GM12878 (cell line): ENCODE measurements at regions not wholly inside any gene's neighbourhood (a gene's known extent, or its start where the extent isn't known, plus 50 kb on each side); places are given as distances from the start of the nearest gene placed in this dataset.

Experiments used
- ATAC-seq: fragments of 200-7000 bp; cut with Tn5 transposase; 3 replicates; pipeline ENCODE4 v1.9.1; 2020; ENCODE audit warnings: mild to moderate bottlenecking, moderate library complexity
- BruUV-seq: library from RNA; stranded (reverse); fragments of 400-500 nt; replicated peaks from 2 replicates; lab custom pipeline; 2021; lab: Mats Ljungman, UMichigan
- CTCF ChIA-PET: fragments of 300-600 bp; sonication (Branson Sonifier 250); formaldehyde crosslinking; extraction: SDS; loops from one replicate; lab custom pipeline; 2021; ENCODE audit warnings: inconsistent platforms; lab: Yijun Ruan, JAX
- POLR2A ChIA-PET: fragments of 350-600 bp; formaldehyde crosslinking; extraction: SDS; loops from one replicate; lab custom pipeline; 2021; ENCODE audit warnings: inconsistent platforms; lab: Charles Lee
- RAD21 ChIA-PET: fragments of 300-600 bp; sonication (Branson Sonifier 250); formaldehyde crosslinking; loops from one replicate; lab custom pipeline; 2023; ENCODE audit warnings: antibody characterized with exemption; ENCODE audit not compliant: unreplicated experiment; lab: Charles Lee
- SMC1A ChIA-PET: fragments of 300-600 bp; sonication (Branson Sonifier 250); formaldehyde crosslinking; loops from one replicate; lab custom pipeline; 2023; ENCODE audit not compliant: unreplicated experiment, uncharacterized antibody; lab: Charles Lee
- DNase-seq: peaks from one replicate; pipeline ENCODE4 v3.0.0-alpha.2; 2011; ENCODE audit warnings: low read depth, low spot score
- FAIRE-seq: peaks from 3 replicates; lab custom pipeline; 2011; peaks lifted over from hg19 to GRCh38; lab: Jason Lieb, UNC
- H2AFZ ChIP-seq: 2 replicates; pipeline ENCODE4 v1.6.0; 2011; ENCODE audit warnings: low read depth, low read length, control low read depth; ENCODE audit not compliant: control insufficient read depth
- H3K27ac ChIP-seq: 2 replicates; pipeline ENCODE4 v1.5.1; 2011; ENCODE audit warnings: control low read depth; ENCODE audit not compliant: control insufficient read depth, insufficient read depth
- H3K27me3 ChIP-seq, 2 experiments: replicated peaks in 1 of 2; 2 replicates each; pipeline versions ENCODE4 v1.6.0 to v1.6.1; 2011; ENCODE audit warnings: low read length in 1 of 2; ENCODE audit not compliant: control insufficient read depth in 2 of 2, insufficient read depth in 2 of 2
- H3K36me3 ChIP-seq, 2 experiments: 2 replicates each; pipeline ENCODE4 v1.5.1; 2011; ENCODE audit warnings: low read length in 1 of 2; ENCODE audit not compliant: control insufficient read depth in 2 of 2, insufficient read depth in 2 of 2
- H3K4me1 ChIP-seq: 2 replicates; pipeline ENCODE4 v1.6.1; 2011; ENCODE audit warnings: mild to moderate bottlenecking, low read length, moderate library complexity, mixed read lengths; ENCODE audit not compliant: control insufficient read depth, insufficient read depth
- H3K4me2 ChIP-seq: 2 replicates; pipeline ENCODE4 v1.6.0; 2011; ENCODE audit warnings: control low read depth; ENCODE audit not compliant: control insufficient read depth, insufficient read depth
- H3K4me3 ChIP-seq: fragments of 200-600 bp; sonication (generic); 2 replicates; pipeline ENCODE4 v1.5.1; 2016
- H3K79me2 ChIP-seq: 2 replicates; pipeline ENCODE4 v1.6.0; 2011; ENCODE audit warnings: low read length; ENCODE audit not compliant: control insufficient read depth, insufficient read depth
- H3K9ac ChIP-seq: 2 replicates; pipeline ENCODE4 v1.8.0; 2011; ENCODE audit warnings: low read length, control low read depth, mixed read lengths; ENCODE audit not compliant: control insufficient read depth, insufficient read depth
- H3K9me3 ChIP-seq: replicated peaks from 3 replicates; pipeline ENCODE4 v1.5.1; 2011; ENCODE audit warnings: mild to moderate bottlenecking, low read length; ENCODE audit not compliant: control insufficient read depth, insufficient read depth
- H4K20me1 ChIP-seq: 2 replicates; pipeline ENCODE4 v1.6.0; 2011; ENCODE audit not compliant: control insufficient read depth, insufficient read depth
- CHD2 ChIP-seq: IDR thresholded peaks from 2 replicates; pipeline ENCODE4 v1.6.1; 2011; ENCODE audit warnings: low read depth, low read length, improper control_type of control experiment, borderline replicate concordance
- E4F1 ChIP-seq: fragments of 450-650 bp; IDR thresholded peaks from 2 replicates; pipeline ENCODE4 v1.6.1; 2018; ENCODE audit warnings: borderline replicate concordance, mild to moderate bottlenecking; ENCODE audit not compliant: partially characterized antibody
- ETV6 ChIP-seq, 2 experiments: fragments of 450-650 bp in 1 of 2; IDR thresholded peaks in 1 of 2; conservative IDR thresholded peaks in 1 of 2; 2 replicates each; pipeline ENCODE4 v1.6.1; 2014; ENCODE audit warnings: antibody characterized with exemption in 1 of 2, borderline replicate concordance in 1 of 2, low read depth in 1 of 2, mild to moderate bottlenecking in 1 of 2, moderate library complexity in 1 of 2
- IRF3 ChIP-seq: fragments of 450-650 bp; IDR thresholded peaks from 2 replicates; pipeline ENCODE4 v1.6.1; 2014; ENCODE audit warnings: mild to moderate bottlenecking
- NFYB ChIP-seq: IDR thresholded peaks from 2 replicates; pipeline ENCODE4 v1.6.1; 2011; ENCODE audit warnings: low read depth, mild to moderate bottlenecking, low read length, improper control_type of control experiment, moderate library complexity; ENCODE audit not compliant: insufficient read depth
- PBX3 ChIP-seq: IDR thresholded peaks from 2 replicates; pipeline ENCODE4 v1.6.1; 2011; ENCODE audit warnings: mild to moderate bottlenecking, low read depth, low read length, moderate library complexity; ENCODE audit not compliant: insufficient replicate concordance
- ZBTB33 ChIP-seq: fragments of 450-650 bp; IDR thresholded peaks from 2 replicates; pipeline ENCODE4 v1.6.1; 2017; ENCODE audit warnings: mild to moderate bottlenecking
- ZNF207 ChIP-seq: fragments of 450-650 bp; IDR thresholded peaks from 2 replicates; pipeline ENCODE4 v1.6.1; 2014; ENCODE audit warnings: antibody characterized with exemption, mild to moderate bottlenecking, borderline replicate concordance
- ZNF217 ChIP-seq: fragments of 450-650 bp; IDR thresholded peaks from 2 replicates; pipeline ENCODE4 v1.6.1; 2017; ENCODE audit warnings: antibody characterized with exemption, mild to moderate bottlenecking
- WGBS: methylation state at CpG from one replicate; pipeline ENCODE4 v1.1.6; 2016; ENCODE audit warnings: low lambda C conversion rate; ENCODE audit not compliant: insufficient replicate concordance, insufficient coverage; ENCODE audit errors: missing lambda C conversion rate; 5-methylcytosine and 5-hydroxymethylcytosine counted together
- in situ Hi-C: fragments of 300-500 bp; cut with MboI; formaldehyde crosslinking; loops from 9 replicates; pipeline ENCODE4 v1.14.3; 2018; ENCODE audit warnings: mixed read lengths
- intact Hi-C: fragments of 100-400 bp; cut with micrococcal nuclease; formaldehyde crosslinking; loops from one replicate; pipeline ENCODE4 v1.14.2; 2022; ENCODE audit not compliant: unreplicated experiment

- Histone ChIP-seq H3K27ac (no peak overlapping the region), H3K4me2 (no peak overlapping the region), H2AFZ (no peak overlapping the region), H3K9me3 (no peaks in the 10 kb centered on the region), H3K4me3 (no peak overlapping the region), H3K9ac (no peak overlapping the region), H4K20me1 (no peaks in the 10 kb centered on the region), H3K79me2 (no peaks in the 10 kb centered on the region), H3K36me3 (no peaks in the 10 kb centered on the region), H3K27me3 (no peaks in the 10 kb centered on the region), H3K4me1 (no peaks in the 10 kb centered on the region)
- in situ Hi-C loops (no loop called here), intact Hi-C loops (no loop called here)
- 51% methylated on average over 3 of the region's 3 CpGs for WGBS
- DNase-seq: no peak
- CTCF ChIA-PET: no interaction called here
- ATAC-seq: no peak
- RAD21 ChIA-PET: no interaction called here
- POLR2A ChIA-PET: no interaction called here
- no peak for FAIRE-seq
- SMC1A ChIA-PET: no interaction called here
- no peak for TF ChIP-seq ZBTB33
- TF ChIP-seq ETV6 (conservative IDR thresholded peaks at IDR 0.05 in 1 of 2, IDR thresholded peaks at IDR 0.05 in 1 of 2; ENCODE audit: borderline replicate concordance in 1 of 2, low read depth in 1 of 2): no peak
- no peak for TF ChIP-seq CHD2
- TF ChIP-seq ZNF207: no peak
- no peak for TF ChIP-seq ZNF217
- TF ChIP-seq E4F1: no peak
- no peak for TF ChIP-seq IRF3
- no peak for TF ChIP-seq NFYB
- TF ChIP-seq PBX3: no peak
- TF ChIP-seq, all 136 proteins: peak for 0
- no TSS peak for BruUV-seq
Measured at GRCh38 chr4:32161392-32161791, 1441.2 kb downstream of the PCDH7 start.
